Sigmoid colon (tissue), 4 donors: ENCODE measurements at regions not wholly inside any gene's neighbourhood (a gene's known extent, or its start where the extent isn't known, plus 50 kb on each side); places are given as distances from the start of the nearest gene placed in this dataset.

ENCODE experiments used
- POLR2A ChIP-seq, 2 donors: fragments of 450-650 bp; IDR thresholded peaks; one replicate each; pipeline ENCODE4 v1.6.1; 2016; ENCODE audit warnings: antibody characterized with exemption in 2 of 2, mild to moderate bottlenecking in 2 of 2, moderate library complexity in 2 of 2
- POLR2AphosphoS5 ChIP-seq, 4 donors: sonication (generic); formaldehyde crosslinking; IDR thresholded peaks; one replicate each; pipeline ENCODE4 v1.6.1; 2017; ENCODE audit warnings: antibody characterized with exemption in 4 of 4
- TF ChIP-seq, protein P1 (sequence below), 4 experiments: fragments of 450-650 bp in 3 of 4; fragments of 200-600 bp in 1 of 4; IDR thresholded peaks; one replicate each; pipeline ENCODE4 v1.5.1; 2016 to 2019; ENCODE audit warnings: antibody characterized with exemption in 4 of 4, mild to moderate bottlenecking in 3 of 4, moderate library complexity in 2 of 4

DNA sequence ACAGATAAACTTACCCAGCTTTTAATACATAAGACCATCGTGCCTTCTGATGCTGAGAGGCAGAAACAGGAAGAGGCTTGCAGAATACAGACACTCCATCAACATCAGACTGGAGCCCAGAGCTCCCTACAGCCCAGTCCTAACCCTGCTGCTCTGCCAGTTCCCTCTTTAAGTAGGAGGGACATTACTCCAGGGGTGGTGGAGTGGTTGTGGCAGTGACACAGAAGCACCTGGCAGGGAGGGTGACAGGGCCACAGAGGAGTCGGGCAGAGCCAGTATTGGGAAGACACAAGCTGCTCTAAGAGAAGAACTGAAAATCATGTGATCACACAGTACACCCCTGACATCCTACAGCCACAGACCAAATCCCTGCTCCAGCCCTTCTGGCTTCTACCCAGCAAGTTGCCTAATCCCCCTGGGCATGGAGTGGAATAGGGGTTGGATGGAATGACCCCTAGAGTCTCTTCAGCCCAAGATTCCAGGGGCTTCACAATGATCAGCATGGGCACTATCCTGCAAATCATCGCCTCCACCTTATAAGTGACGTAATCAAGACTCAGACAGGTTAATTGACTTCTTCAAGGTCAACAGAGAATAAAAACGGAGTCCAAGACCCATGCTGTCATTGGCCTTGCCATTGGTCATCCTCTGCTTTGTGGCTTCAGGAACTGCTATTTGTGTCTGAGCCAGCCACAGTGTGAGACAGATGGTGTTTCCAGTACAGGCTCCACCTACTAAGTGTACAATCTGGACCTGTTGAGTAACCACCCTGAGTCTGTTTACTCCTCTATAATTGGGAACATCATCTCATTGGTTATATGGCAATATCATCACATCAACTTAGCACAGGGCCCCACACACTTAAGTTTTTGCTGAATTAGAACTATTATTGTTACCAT is 61.1 kb upstream of the ZMIZ1 start:
- TF ChIP-seq POLR2AphosphoS5 (IDR thresholded peaks at IDR 0.05) (no peak), POLR2A (IDR thresholded peaks at IDR 0.05) (no peak)
- TF ChIP-seq, protein P1, sequence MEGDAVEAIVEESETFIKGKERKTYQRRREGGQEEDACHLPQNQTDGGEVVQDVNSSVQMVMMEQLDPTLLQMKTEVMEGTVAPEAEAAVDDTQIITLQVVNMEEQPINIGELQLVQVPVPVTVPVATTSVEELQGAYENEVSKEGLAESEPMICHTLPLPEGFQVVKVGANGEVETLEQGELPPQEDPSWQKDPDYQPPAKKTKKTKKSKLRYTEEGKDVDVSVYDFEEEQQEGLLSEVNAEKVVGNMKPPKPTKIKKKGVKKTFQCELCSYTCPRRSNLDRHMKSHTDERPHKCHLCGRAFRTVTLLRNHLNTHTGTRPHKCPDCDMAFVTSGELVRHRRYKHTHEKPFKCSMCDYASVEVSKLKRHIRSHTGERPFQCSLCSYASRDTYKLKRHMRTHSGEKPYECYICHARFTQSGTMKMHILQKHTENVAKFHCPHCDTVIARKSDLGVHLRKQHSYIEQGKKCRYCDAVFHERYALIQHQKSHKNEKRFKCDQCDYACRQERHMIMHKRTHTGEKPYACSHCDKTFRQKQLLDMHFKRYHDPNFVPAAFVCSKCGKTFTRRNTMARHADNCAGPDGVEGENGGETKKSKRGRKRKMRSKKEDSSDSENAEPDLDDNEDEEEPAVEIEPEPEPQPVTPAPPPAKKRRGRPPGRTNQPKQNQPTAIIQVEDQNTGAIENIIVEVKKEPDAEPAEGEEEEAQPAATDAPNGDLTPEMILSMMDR (IDR thresholded peaks at IDR 0.05) = no peak
